H1 (cell line): ENCODE measurements at regions not wholly inside any gene's neighbourhood (a gene's known extent, or its start where the extent isn't known, plus 50 kb on each side); places are given as distances from the start of the nearest gene placed in this dataset.

ENCODE experiments used
- CTCF ChIA-PET: fragments of 300-600 bp; sonication (Branson Sonifier 250); formaldehyde crosslinking; loops from one replicate; lab custom pipeline; 2021; ENCODE audit not compliant: partially characterized antibody; lab: Charles Lee
- POLR2A ChIA-PET: fragments of 300-600 bp; sonication (Branson Sonifier 250); formaldehyde crosslinking; loops from one replicate; lab custom pipeline; 2021; ENCODE audit warnings: inconsistent platforms; ENCODE audit not compliant: partially characterized antibody; lab: Charles Lee
- DNase-seq, 2 experiments: peaks; one replicate each; pipeline versions ENCODE4 v3.0.0 to v3.0.0-alpha.2; 2010 to 2022; ENCODE audit warnings: low spot score in 2 of 2, low read depth in 1 of 2, mixed read lengths in 1 of 2
- FAIRE-seq: peaks from 2 replicates; lab custom pipeline; 2011; peaks lifted over from hg19 to GRCh38; lab: Jason Lieb, UNC
- H2AFZ ChIP-seq: 2 replicates; pipeline ENCODE4 v1.8.1; 2012; ENCODE audit warnings: low read length, inconsistent platforms
- H2AK5ac ChIP-seq: 2 replicates; pipeline ENCODE4 v1.6.1; 2013; ENCODE audit warnings: low read depth, low read length
- H2BK120ac ChIP-seq: replicated peaks from 2 replicates; pipeline ENCODE3; 2013; ENCODE audit warnings: low read depth, low read length, inconsistent platforms
- H2BK12ac ChIP-seq: 2 replicates; pipeline ENCODE4 v1.6.1; 2013; ENCODE audit warnings: low read depth, low read length
- H2BK15ac ChIP-seq: 2 replicates; pipeline ENCODE4 v1.6.1; 2013; ENCODE audit warnings: low read length
- H2BK20ac ChIP-seq: 2 replicates; pipeline ENCODE4 v1.6.1; 2013; ENCODE audit warnings: low read length
- H2BK5ac ChIP-seq: 2 replicates; pipeline ENCODE4 v1.6.1; 2013; ENCODE audit warnings: low read depth, low read length
- H3K14ac ChIP-seq: 2 replicates; pipeline ENCODE4 v1.6.1; 2013; ENCODE audit warnings: inconsistent platforms; ENCODE audit not compliant: insufficient read length
- H3K18ac ChIP-seq: 2 replicates; pipeline ENCODE4 v1.6.1; 2013; ENCODE audit warnings: low read length; ENCODE audit errors: extremely low read depth
- H3K23ac ChIP-seq: 2 replicates; pipeline ENCODE4 v1.6.1; 2013; ENCODE audit warnings: inconsistent platforms; ENCODE audit not compliant: insufficient read length
- H3K23me2 ChIP-seq: 2 replicates; pipeline ENCODE4 v1.6.1; 2013; ENCODE audit warnings: low read depth, low read length
- H3K27ac ChIP-seq: 2 replicates; pipeline ENCODE4 v1.6.1; 2011; ENCODE audit warnings: low read depth, low read length, inconsistent platforms
- H3K27me3 ChIP-seq, 4 experiments: replicated peaks in 1 of 4; 1 replicate in 1 of 4; 2 replicates in 3 of 4; pipeline versions ENCODE4 v1.6.1 to v1.8.1; 2011 to 2013; ENCODE audit warnings: low read length in 3 of 4, mild to moderate bottlenecking in 3 of 4, inconsistent platforms in 2 of 4, mixed read lengths in 2 of 4, moderate library complexity in 1 of 4; ENCODE audit not compliant: control insufficient read depth in 3 of 4, insufficient read depth in 3 of 4; ENCODE audit errors: extremely low read depth in 1 of 4
- H3K36me3 ChIP-seq, 4 experiments: 2 replicates each; pipeline versions ENCODE4 v1.6.1 to v1.8.1; 2011 to 2013; ENCODE audit warnings: mild to moderate bottlenecking in 4 of 4, low read length in 3 of 4, moderate library complexity in 2 of 4, control low read depth in 1 of 4, inconsistent platforms in 1 of 4; ENCODE audit not compliant: insufficient read depth in 4 of 4, control insufficient read depth in 2 of 4
- H3K4ac ChIP-seq: replicated peaks from 2 replicates; pipeline ENCODE3; 2013; ENCODE audit warnings: low read length, low read depth, mixed read lengths, inconsistent platforms; ENCODE audit not compliant: insufficient read length
- H3K4me1 ChIP-seq, 4 experiments: replicated peaks in 1 of 4; 1 replicate in 1 of 4; 2 replicates in 3 of 4; pipeline versions ENCODE4 v1.6.1 to v1.8.1; 2011 to 2013; ENCODE audit warnings: low read length in 3 of 4, inconsistent platforms in 2 of 4, mixed read lengths in 1 of 4; ENCODE audit not compliant: insufficient read depth in 4 of 4, control insufficient read depth in 3 of 4
- H3K4me2 ChIP-seq, 2 experiments: 2 replicates each; pipeline versions ENCODE4 v1.6.1 to v1.8.1; 2011 to 2013; ENCODE audit warnings: low read depth in 2 of 2, low read length in 2 of 2, control low read depth in 1 of 2, inconsistent platforms in 1 of 2, mild to moderate bottlenecking in 1 of 2; ENCODE audit not compliant: insufficient read depth in 1 of 2
- H3K4me3 ChIP-seq, 4 experiments: fragments of 200-600, 300-600 bp in 1 of 4; sonication (generic), shearing (Covaris generic), sonication (Bioruptor Twin) in 1 of 4; 2 replicates each; pipeline versions ENCODE4 v1.5.1 to v1.8.1; 2011 to 2016; ENCODE audit warnings: low read length in 4 of 4, low read depth in 3 of 4, control low read depth in 2 of 4, inconsistent platforms in 2 of 4, mild to moderate bottlenecking in 2 of 4, mixed read lengths in 1 of 4, moderate library complexity in 1 of 4; ENCODE audit not compliant: insufficient read depth in 2 of 4; ENCODE audit errors: extremely low read depth in 1 of 4
- H3K56ac ChIP-seq: replicated peaks from 2 replicates; pipeline ENCODE3; 2013; ENCODE audit warnings: low read depth, mild to moderate bottlenecking, mixed read lengths, low read length, inconsistent platforms; ENCODE audit not compliant: insufficient read length
- H3K79me1 ChIP-seq: 2 replicates; pipeline ENCODE4 v1.6.1; 2013; ENCODE audit warnings: low read depth, low read length, control low read depth
- H3K79me2 ChIP-seq, 2 experiments: 2 replicates each; pipeline versions ENCODE4 v1.6.1 to v1.8.1; 2012 to 2013; ENCODE audit warnings: low read length in 2 of 2, mild to moderate bottlenecking in 2 of 2, inconsistent platforms in 1 of 2; ENCODE audit not compliant: insufficient read depth in 2 of 2, control insufficient read depth in 1 of 2
- H3K9ac ChIP-seq, 4 experiments: replicated peaks in 1 of 4; 1 replicate in 1 of 4; 2 replicates in 3 of 4; pipeline versions ENCODE4 v1.6.1 to v1.8.1; 2011 to 2013; ENCODE audit warnings: low read depth in 3 of 4, low read length in 3 of 4, control low read depth in 2 of 4, mild to moderate bottlenecking in 2 of 4, moderate library complexity in 2 of 4, inconsistent platforms in 1 of 4; ENCODE audit errors: extremely low read depth in 1 of 4
- H3K9me3 ChIP-seq, 2 experiments: 2 replicates each; pipeline versions ENCODE4 v1.6.1 to v1.8.1; 2012 to 2013; ENCODE audit warnings: mild to moderate bottlenecking in 2 of 2, moderate library complexity in 2 of 2, control low read depth in 1 of 2, inconsistent platforms in 1 of 2, low read depth in 1 of 2, low read length in 1 of 2, mixed read lengths in 1 of 2; ENCODE audit not compliant: insufficient read depth in 2 of 2
- H4K20me1 ChIP-seq, 2 experiments: replicated peaks in 1 of 2; 2 replicates each; pipeline versions ENCODE3 to v1.8.1; 2011 to 2013; ENCODE audit warnings: inconsistent platforms in 2 of 2, low read length in 2 of 2, mild to moderate bottlenecking in 1 of 2; ENCODE audit not compliant: insufficient read depth in 2 of 2, control insufficient read depth in 1 of 2
- H4K5ac ChIP-seq: 2 replicates; pipeline ENCODE4 v1.6.1; 2013; ENCODE audit warnings: low read length, low read depth, mixed read lengths, inconsistent platforms; ENCODE audit not compliant: insufficient read length
- H4K8ac ChIP-seq: 2 replicates; pipeline ENCODE4 v1.8.0; 2013; ENCODE audit warnings: mild to moderate bottlenecking, moderate library complexity, low read length, inconsistent platforms; ENCODE audit not compliant: insufficient read depth; ENCODE audit errors: extremely low read depth
- H4K91ac ChIP-seq: replicated peaks from 2 replicates; pipeline ENCODE3; 2013; ENCODE audit warnings: low read length, mixed read lengths, inconsistent platforms; ENCODE audit not compliant: insufficient read length
- EZH2 ChIP-seq: fragments of 200-600 bp; sonication (generic); IDR thresholded peaks from 2 replicates; pipeline ENCODE4 v1.7.1; 2012; ENCODE audit warnings: low read depth, mild to moderate bottlenecking, moderate library complexity, low read length, inconsistent platforms; ENCODE audit not compliant: severe bottlenecking
- GTF2F1 ChIP-seq: IDR thresholded peaks from 2 replicates; pipeline ENCODE4 v1.6.1; 2012; ENCODE audit warnings: low read depth, low read length, improper control_type of control experiment, borderline replicate concordance
- JUND ChIP-seq: IDR thresholded peaks from 2 replicates; pipeline ENCODE4 v1.6.1; 2011; ENCODE audit warnings: mild to moderate bottlenecking, improper control_type of control experiment, low read length
- KDM1A ChIP-seq: fragments of 200-600, 300-600 bp; sonication (generic); IDR thresholded peaks from 2 replicates; pipeline ENCODE4 v1.7.1; 2016; ENCODE audit warnings: mild to moderate bottlenecking, low read length, borderline replicate concordance
- POLR2AphosphoS5 ChIP-seq: IDR thresholded peaks from 2 replicates; pipeline ENCODE4 v1.6.1; 2011; ENCODE audit warnings: low read depth, low read length
- SP2 ChIP-seq: IDR thresholded peaks from 2 replicates; pipeline ENCODE4 v1.6.1; 2012; ENCODE audit warnings: mild to moderate bottlenecking, low read length, inconsistent platforms
- WGBS, 2 experiments: shearing (Covaris generic) in 1 of 2; methylation state at CpG; one replicate each; pipeline versions ENCODE4 v1.1.6 to v1.1.7; 2013 to 2015; ENCODE audit warnings: low lambda C conversion rate in 2 of 2, mixed read lengths in 2 of 2, inconsistent platforms in 1 of 2, low coverage in 1 of 2, missing lambda C conversion rate in 1 of 2; ENCODE audit not compliant: insufficient replicate concordance in 2 of 2, insufficient coverage in 1 of 2, insufficient read length in 1 of 2; ENCODE audit errors: extremely low coverage in 1 of 2, missing lambda C conversion rate in 1 of 2; 5-methylcytosine and 5-hydroxymethylcytosine counted together
- TF ChIP-seq, protein P1 (sequence below): IDR thresholded peaks from 2 replicates; pipeline ENCODE4 v1.6.1; 2011; ENCODE audit warnings: low read length, improper control_type of control experiment

DNA sequence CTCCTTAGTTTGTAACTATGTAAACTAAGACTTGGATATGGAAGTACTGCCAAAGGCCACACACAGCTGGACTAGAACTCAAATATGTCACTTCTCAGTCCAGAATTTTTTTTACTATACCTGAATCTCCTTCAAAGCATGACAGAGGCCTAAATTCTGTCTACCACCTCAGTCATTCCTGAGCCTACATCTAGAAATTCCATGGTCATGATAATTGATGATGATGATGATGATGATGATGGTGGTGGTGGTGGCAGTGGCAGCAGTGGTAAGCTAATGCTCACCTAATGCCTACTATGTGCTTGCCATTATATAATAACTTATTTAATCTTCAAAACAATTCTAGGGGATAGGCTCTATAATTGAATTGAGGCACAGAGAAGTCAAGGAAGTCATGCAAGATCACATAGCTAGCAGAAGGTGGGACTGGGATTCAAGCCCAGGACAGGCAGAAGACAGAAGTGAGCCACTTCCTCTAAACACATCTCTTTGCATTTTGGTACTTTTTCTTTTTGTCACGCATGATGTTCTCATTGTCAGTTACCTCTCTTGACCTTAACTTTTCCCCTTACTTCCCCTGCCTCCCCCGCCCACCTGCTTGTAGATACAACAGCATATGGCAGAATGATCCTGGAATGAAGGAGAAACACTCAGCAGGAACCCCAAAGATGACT is 539.3 kb downstream of the TNS1 start:
- no peak for DNase-seq
- TF ChIP-seq KDM1A (no peak), SP2 (no peak), JUND (no peak), POLR2AphosphoS5 (no peak), EZH2 (no peak), GTF2F1 (no peak)
- TF ChIP-seq, protein P1, sequence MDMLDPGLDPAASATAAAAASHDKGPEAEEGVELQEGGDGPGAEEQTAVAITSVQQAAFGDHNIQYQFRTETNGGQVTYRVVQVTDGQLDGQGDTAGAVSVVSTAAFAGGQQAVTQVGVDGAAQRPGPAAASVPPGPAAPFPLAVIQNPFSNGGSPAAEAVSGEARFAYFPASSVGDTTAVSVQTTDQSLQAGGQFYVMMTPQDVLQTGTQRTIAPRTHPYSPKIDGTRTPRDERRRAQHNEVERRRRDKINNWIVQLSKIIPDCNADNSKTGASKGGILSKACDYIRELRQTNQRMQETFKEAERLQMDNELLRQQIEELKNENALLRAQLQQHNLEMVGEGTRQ = no peak
- no peak overlapping the region for H2BK15ac ChIP-seq
- H4K5ac ChIP-seq = no peak overlapping the region
- no peak overlapping the region for H3K27ac ChIP-seq
- 93% methylated on average over 2 of the region's 2 CpGs; no CpG with 5 or more reads in 1 of the 2 experiments for WGBS, 2 experiments
- H4K91ac ChIP-seq = no peak overlapping the region
- no peaks in the 10 kb centered on the region for H3K4me1 ChIP-seq
- CTCF ChIA-PET = interaction anchor here (0.7 to 8.0 kb wide), 3 partner anchors 11 to 428 kb away, joined by 3 to 26 read pairs (median 6); no protein-coding TSS in a partner anchor
- H3K4me3 ChIP-seq = no peak overlapping the region
- H3K9ac ChIP-seq = no peak overlapping the region
- no peak for FAIRE-seq
- H4K8ac ChIP-seq = no peak overlapping the region
- no peak overlapping the region for H3K23ac ChIP-seq
- no peak overlapping the region for H2BK120ac ChIP-seq
- H3K23me2 ChIP-seq = no peaks in the 10 kb centered on the region
- H3K4ac ChIP-seq = no peak overlapping the region
- POLR2A ChIA-PET = interaction anchor here (0.9 kb wide), 1 partner anchor 10 kb away, joined by 3 read pairs; no protein-coding TSS in a partner anchor
- H3K79me2 ChIP-seq = no peaks in the 10 kb centered on the region
- H3K4me2 ChIP-seq = no peak overlapping the region
- no peak overlapping the region for H2BK20ac ChIP-seq
- H3K9me3 ChIP-seq = no peaks in the 10 kb centered on the region
- no peak overlapping the region for H3K56ac ChIP-seq
- no peak overlapping the region for H3K14ac ChIP-seq
- H2BK5ac ChIP-seq = no peak overlapping the region
- no peak overlapping the region for H2AK5ac ChIP-seq
- no peaks in the 10 kb centered on the region for H3K36me3 ChIP-seq
- no peak overlapping the region for H2AFZ ChIP-seq
- H2BK12ac ChIP-seq = no peak overlapping the region
- H3K27me3 ChIP-seq = no peaks in the 10 kb centered on the region
- no peak overlapping the region for H3K18ac ChIP-seq
- H4K20me1 ChIP-seq = no peaks in the 10 kb centered on the region
- no peaks in the 10 kb centered on the region for H3K79me1 ChIP-seq
